NCI-H1436 treated with DMSO at 0.1 percent for 48 hours (cell line): ENCODE measurements at regions not wholly inside any gene's neighbourhood (a gene's known extent, or its start where the extent isn't known, plus 50 kb on each side); places are given as distances from the start of the nearest gene placed in this dataset.
"Not testable (repeated sequence)": the region's sequence is repeated elsewhere in the genome, so short reads cannot be mapped to it uniquely, and the experiment has no call there.

Source experiments
- DNase-seq: peaks from one replicate; lab custom pipeline; 2025; lab: John Stamatoyannopoulos, UW

- no peak for DNase-seq
These were observed 419.1 kb upstream of the SGCG start for GRCh38 chr13:22761709-22762108.

DNA sequence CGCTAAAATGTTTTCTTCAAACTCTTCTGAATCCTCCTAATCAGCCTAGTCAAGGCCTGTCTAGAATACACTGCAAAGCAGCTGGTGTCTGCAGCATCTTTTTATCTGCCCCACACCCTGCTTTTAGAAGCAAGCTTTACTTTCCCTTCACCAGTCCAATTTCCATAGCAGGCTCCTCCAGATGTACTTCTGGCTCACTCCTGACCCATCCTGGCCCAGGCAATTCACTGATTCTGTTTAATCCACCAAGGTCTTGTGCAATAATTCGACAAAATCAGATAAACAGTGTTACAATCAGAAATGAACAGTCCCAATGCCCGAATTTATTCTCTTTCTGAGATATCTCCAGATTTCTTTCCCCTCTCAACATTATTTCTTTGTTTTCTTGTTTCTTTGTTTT lies 415.2 kb upstream of the SGCG start:
- no peak for DNase-seq

DNA sequence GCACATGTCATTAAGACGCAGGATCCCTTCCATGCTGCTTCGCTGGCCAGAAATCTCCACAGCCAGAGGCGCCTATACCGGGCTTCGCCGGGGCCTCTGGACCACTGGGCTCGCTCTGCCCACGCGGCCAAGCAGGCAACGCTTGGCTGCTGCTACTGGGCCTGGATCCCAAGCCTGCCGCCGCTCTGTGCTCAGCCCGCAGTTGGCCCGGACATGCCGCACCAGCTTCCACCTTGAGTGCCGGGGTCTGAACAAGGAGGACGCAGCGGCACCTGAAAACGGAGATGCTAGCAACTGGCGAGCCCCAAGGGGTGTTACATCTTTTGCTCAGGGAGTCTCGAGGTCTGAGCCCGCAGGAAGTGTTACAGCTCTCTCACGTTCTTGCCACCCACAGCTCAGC lies 409.9 kb upstream of the SGCG start:
- no peak for DNase-seq

- no peak for DNase-seq
These were observed 407.3 kb upstream of the SGCG start for GRCh38 chr13:22773465-22773864.

DNA sequence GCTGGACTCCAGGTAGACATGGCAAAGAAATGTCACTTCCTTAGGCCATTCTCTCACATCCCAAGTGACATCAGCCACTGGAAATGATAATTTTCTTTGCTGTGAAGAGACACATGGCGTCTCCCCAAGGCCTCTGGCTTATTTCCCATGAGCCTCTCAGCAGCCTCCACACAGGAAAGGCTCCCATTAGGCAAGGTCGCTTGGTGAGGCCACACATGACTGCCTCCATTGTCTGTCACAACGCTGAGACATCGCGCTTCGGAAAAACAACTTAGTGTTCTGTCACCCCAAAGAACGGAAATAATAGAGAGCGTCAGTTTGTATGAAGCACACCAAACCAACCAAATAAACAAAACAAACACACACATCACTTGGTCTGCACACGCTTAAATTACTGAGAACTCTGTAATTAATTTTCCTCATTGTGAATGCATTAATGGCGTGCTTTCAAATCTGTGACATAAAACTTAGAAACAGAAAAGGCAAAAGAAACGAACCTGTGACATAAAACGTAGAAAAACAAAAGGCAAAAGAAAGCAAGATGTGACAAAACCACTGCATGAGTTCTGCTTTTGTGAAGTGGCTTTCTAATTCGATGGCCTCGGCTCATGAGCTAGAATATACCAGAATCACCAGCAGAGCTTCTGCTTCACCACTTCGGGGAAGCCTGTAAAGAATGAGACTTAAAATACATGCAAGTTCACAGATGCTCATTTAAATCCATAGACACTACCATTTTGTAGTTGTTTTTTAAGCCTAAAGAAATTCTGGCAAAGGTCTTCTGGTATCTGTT lies 404.2 kb upstream of the SGCG start:
- no peak for DNase-seq

- DNase-seq = no peak
These were observed 403.6 kb upstream of the SGCG start for GRCh38 chr13:22777207-22777606.

DNA sequence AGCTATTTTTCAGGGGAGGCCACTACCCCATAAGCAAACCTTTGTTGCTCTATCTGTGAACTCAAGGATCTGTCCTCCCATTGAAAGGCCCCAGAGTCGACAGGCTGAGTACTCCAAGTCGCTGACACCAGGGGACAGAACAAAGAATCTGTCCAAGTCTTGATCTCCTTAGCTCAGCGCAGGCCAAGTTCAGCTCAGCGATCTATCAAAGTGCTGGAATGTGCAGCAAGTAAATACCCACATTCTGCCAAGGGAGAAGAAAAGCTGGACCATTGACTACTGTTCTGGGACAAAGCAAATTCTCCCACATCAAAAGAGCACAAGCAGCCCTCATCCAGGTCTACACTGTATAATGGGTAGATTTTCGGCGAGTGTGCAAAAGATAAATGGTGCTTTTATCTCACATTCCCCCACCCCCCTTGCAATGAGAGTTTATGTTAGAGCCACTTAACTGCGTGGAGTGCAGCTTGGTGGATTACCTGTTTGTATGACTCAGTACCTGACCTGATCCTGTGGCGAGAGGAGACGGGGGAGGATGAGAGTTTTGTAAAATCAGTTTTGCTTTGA lies 391.7 kb upstream of the SGCG start:
- no peak for DNase-seq

- no peak for DNase-seq
These were observed 390.9 kb upstream of the SGCG start for GRCh38 chr13:22789916-22790315.

- DNase-seq = no peak
These were observed 387.1 kb upstream of the SGCG start for GRCh38 chr13:22793598-22794134.

DNA sequence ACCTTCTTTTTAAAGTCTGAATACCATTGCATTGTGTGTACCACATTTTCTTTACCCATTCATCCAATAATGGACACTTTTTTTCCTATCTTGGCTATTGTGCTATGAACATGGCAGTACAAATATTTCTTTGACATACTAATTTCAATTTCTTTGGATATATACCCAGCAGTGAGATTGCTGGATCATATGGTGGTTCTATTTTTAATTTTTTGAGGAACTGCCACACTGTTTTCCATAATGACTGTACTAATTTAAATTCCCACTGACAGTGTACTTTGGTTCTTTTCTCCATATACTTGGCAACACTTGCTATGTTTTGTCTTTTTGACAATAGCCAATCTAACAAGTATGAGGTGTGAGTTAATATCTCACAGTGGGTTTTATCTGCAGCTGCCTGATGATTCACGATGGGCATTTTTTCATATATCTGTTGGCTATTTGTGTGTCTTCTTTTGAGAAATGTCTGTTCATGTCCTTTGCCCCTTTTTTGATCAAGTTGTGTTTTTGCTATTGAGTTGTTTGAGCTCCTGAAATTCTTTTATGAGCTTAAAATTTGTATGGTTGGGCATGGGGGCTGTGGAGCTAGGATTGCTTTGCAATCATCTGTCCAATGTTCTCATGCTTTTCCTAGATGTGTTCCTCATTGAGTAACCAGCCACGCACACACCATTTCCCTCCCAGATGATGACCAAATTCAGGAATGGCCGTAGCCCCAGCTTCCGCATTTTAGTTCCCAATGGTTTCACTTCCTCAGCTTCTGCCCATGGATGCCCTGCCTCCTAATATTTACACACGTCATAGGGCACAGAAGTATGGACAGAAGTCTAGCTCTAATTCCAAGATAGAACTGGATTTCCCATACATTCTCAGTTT lies 380.0 kb upstream of the SGCG start:
- DNase-seq = no peak

DNA sequence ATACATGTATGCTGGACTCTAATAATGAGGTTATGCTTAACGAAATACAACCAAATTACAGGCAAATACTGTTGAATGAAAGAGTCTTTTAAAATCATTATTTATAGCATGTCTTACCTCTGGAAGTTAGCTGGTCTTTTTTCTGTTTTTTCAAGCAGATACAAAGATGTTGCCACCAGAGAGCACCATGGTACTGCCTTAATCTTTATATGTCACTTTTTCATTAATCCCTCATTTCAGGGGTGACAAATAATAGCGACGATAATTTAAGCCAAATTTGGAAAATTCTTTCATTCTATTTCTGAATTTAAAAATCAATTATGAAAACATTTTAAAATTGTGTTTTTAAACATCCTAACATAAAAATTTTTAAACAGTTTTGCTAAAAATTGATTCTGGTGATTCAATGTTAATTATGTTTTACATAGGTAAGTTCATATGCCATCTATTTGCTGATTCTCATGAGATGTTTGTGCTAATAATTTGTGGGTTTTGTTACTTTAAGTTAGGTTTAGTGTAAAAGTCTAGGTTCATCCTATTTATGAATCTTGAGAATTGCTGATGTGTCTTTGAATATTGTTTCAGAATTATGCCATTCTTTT lies 379.3 kb upstream of the SGCG start:
- DNase-seq = no peak

DNA sequence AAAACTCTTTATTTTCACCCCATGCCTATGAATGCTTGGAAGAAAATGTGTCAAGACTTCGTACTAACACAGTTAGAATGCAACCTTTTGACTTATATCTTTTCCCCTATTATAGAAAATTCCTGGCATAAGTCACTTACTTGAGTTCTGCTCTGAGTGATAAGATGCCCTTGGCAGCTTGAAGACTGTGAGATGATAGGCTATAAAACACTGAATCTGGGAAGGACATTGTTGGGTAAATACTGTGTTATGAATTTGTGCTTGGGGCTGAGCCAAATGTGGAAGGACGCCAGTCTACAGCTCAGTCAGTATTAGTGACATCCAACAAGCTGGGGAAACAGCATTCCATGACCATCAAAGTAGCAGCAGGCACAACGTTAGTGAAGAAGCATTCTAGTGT lies 368.0 kb upstream of the SGCG start:
- DNase-seq = no peak

DNA sequence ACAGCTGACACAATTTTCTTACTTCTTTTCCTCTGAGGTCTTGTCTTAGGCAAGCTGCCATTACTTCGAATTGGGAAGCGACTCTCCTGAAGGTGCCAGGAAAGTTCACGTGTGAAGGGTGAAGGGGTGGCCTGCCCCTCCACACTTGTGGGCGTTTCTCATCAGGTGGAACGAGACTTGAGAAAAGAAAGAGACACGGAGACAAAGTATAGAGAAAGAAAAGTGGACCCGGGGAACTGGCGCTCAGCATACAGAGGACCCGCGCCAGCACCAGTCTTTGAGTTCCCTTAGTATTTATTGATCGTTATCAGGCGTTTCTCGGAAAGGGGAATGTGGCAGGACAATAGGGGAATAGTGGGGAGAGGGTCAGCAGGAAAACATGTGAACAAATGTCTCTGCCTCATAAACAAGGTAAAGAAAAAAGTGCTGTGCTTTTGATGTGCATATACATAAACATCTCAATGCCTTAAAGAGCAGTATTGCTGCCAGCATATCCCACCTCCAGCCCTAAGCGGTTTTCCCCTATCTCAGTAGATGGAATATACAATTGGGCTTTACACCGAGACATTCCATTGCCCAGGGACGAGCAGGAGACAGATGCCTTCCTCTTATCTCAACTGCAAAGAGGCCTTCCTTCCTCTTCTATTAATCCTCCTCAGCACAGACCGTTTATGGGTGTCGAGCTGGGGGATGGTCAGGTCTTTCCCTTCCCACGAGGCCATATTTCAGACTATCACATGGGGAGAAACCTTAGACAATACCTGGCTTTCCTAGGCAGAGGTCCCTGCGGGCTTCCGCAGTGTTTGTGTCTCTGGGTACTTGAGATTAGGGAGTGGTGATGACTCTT lies 367.0 kb upstream of the SGCG start:
- not testable (repeated sequence) for DNase-seq

- DNase-seq = not testable (repeated sequence)
These were observed 366.3 kb upstream of the SGCG start for GRCh38 chr13:22814433-22814832.

DNA sequence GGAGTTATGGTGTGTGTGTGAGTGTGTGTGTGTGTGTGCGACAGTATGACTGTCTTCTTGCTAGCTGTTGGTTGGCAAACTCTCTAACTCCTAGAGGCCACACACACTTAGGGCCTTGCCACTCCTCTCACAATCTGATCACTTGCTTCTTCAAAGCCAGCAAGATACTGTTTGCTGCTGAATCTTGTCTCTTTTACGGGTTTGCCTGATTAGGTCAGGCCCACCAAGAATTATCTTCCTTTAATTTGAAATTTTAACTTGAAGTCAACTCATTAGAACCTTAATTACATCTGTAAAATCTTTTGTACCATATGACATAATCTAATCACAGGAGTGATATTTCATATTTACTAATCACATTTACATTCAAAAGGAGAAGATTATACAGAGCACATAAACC lies 359.2 kb upstream of the SGCG start:
- no peak for DNase-seq

DNA sequence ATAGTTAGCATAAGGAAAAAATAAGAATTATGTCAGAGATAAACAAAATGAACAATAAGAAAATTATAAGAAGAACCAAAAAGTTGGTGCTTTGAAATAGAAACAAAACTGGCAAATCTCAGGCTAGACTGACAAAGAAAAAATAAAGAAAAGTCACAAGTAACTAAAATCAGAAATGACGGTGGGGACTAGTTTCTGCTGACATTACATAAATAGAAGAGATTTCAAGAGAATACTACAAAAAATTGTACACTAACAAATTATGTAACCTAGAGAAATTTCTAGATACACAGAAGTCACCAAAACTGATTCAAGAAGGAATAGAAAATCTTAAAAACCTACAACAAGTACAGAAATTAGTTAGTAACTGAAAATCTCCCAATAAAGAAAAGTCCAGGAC lies 355.6 kb upstream of the SGCG start:
- no peak for DNase-seq

- no peak for DNase-seq
These were observed 352.7 kb upstream of the SGCG start for GRCh38 chr13:22828081-22828480.

DNA sequence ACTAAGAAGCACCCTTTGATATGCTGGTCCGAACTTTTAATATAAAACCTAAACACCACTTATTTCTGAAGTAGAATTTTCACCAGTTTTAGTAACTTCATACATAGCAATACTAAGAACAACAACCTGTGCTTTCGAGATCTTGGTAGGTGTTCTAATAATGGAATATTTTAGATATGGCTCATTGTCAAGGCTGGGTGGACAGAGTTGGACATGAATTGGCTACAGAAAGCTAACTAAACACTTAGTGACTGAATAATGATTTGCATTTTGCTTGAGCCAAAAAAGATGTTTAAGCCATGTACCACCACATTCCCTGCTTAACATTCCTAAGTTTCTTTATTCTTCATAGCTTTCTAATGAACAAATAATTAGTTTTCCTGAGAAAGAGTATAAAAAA lies 344.3 kb upstream of the SGCG start:
- no peak for DNase-seq

DNA sequence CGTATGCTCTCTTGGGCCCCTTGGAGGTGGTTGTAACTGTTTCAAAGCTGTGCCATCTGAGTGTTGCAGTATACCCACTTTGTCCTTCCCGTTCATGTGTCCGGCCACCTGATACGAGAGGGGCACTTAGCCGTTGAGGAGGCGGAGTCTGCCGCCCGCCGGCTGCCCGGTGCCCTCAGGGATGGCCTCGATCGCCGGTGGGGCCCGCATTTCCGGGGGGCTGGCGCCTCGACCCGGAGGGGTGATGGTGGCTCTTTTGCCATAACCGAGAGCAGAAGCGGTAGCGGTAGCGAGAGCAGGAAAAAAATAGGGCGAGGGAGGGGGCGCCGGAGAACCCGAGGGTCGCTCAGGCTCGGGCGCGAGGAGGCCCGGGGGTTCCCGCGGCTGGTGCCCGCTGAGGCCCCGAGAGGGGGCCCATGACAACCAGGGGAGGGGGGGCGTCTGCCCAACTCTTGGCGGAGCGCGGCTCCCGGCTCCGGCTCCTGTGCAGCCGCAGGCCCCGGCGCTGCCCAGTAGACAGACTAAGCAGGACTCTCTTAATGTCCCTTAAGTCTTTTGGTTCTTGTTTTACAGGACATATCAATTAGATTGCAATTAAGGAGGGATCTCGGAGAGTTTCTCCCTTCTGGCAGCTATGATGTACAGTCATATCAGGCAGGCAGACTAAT lies 342.7 kb upstream of the SGCG start:
- no peak for DNase-seq

GRCh38 chr13:22839603-22840530 lies 340.9 kb upstream of the SGCG start:
- no peak for DNase-seq
